ENCODE measurements at regions not wholly inside any gene's neighbourhood (a gene's known extent, or its start where the extent isn't known, plus 50 kb on each side); places are given as distances from the start of the nearest gene placed in this dataset.
A peak's percentile ranks its signal among the peaks of the same experiment; 100 is the strongest.
"Not testable (repeated sequence)": the region's sequence is repeated elsewhere in the genome, so short reads cannot be mapped to it uniquely, and the experiment has no call there.

GRCh38 chr2:175755169-175755568, 246.9 kb downstream of the LNPK start:
- DNase-seq: no peak

- no peak for DNase-seq
Observed at GRCh38 chr2:175750195-175750594, 251.9 kb downstream of the LNPK start.

GRCh38 chr2:175745911-175746310, 256.2 kb downstream of the LNPK start:
- DNase-seq: no peak

- no peak for DNase-seq
Observed at GRCh38 chr2:175744000-175744399, 258.1 kb downstream of the LNPK start.

GRCh38 chr2:175743011-175743410, 259.1 kb downstream of the LNPK start:
- DNase-seq: no peak

GRCh38 chr2:175742367-175742766, 259.7 kb downstream of the LNPK start:
- DNase-seq: no peak

GRCh38 chr2:175741164-175741563, 260.9 kb downstream of the LNPK start:
- DNase-seq: no peak

GRCh38 chr2:175737722-175738361, 264.2 kb downstream of the LNPK start:
- DNase-seq: no peak

GRCh38 chr2:175734686-175735085, 267.4 kb downstream of the LNPK start:
- peak; percentile 89 for DNase-seq

GRCh38 chr2:175732531-175732930, 269.5 kb downstream of the LNPK start:
- no peak for DNase-seq

- DNase-seq: no peak
Observed at GRCh38 chr2:175730050-175730449, 272.0 kb downstream of the LNPK start.

- DNase-seq: no peak
Observed at GRCh38 chr2:175729049-175729706, 272.9 kb downstream of the LNPK start.

GRCh38 chr2:175728032-175728431, 274.0 kb downstream of the LNPK start:
- no peak for DNase-seq

GRCh38 chr2:175726223-175726622, 275.8 kb downstream of the LNPK start:
- no peak for DNase-seq

GRCh38 chr2:175709248-175709647, 292.8 kb downstream of the LNPK start:
- no peak for DNase-seq

- DNase-seq: no peak
Observed at GRCh38 chr2:175707322-175707721, 294.7 kb downstream of the LNPK start.

GRCh38 chr2:175704568-175704967, 297.5 kb downstream of the LNPK start:
- DNase-seq: not testable (repeated sequence)

- no peak for DNase-seq
Observed at GRCh38 chr2:175698061-175698460, 304.0 kb downstream of the LNPK start.

GRCh38 chr2:175690113-175690837, 311.8 kb downstream of the LNPK start:
- peak; percentile 74 for DNase-seq

- DNase-seq: no peak
Observed at GRCh38 chr2:175688243-175688642, 313.8 kb downstream of the LNPK start.

- no peak for DNase-seq
Observed at GRCh38 chr2:175687465-175687864, 314.6 kb downstream of the LNPK start.

- no peak for DNase-seq
Observed at GRCh38 chr2:175686002-175686401, 316.1 kb downstream of the LNPK start.

- DNase-seq: no peak
Observed at GRCh38 chr2:175684466-175684865, 317.6 kb downstream of the LNPK start.

- DNase-seq: no peak
Observed at GRCh38 chr2:175679728-175680127, 322.3 kb downstream of the LNPK start.
